Esophagus muscularis mucosa (tissue), 3 donors: ENCODE measurements at regions not wholly inside any gene's neighbourhood (a gene's known extent, or its start where the extent isn't known, plus 50 kb on each side); places are given as distances from the start of the nearest gene placed in this dataset.

ENCODE experiments used
- CTCF ChIP-seq, 3 experiments: fragments of 200-600 bp in 2 of 3; fragments of 450-650 bp in 1 of 3; sonication (generic) in 2 of 3; IDR thresholded peaks; one replicate each; pipeline ENCODE4 v1.5.1; 2017 to 2019; ENCODE audit warnings: antibody characterized with exemption in 3 of 3, mild to moderate bottlenecking in 2 of 3, moderate library complexity in 1 of 3
- POLR2A ChIP-seq: fragments of 450-650 bp; IDR thresholded peaks from one replicate; pipeline ENCODE4 v1.6.1; 2017; ENCODE audit warnings: antibody characterized with exemption, moderate library complexity, mild to moderate bottlenecking, low read depth

- no peak for TF ChIP-seq POLR2A
- TF ChIP-seq CTCF (IDR thresholded peaks at IDR 0.05): no peak
Observed at GRCh38 chr3:155014953-155015352, 65.2 kb upstream of the MME start.
